Keratinocyte (primary cell): ENCODE measurements at regions not wholly inside any gene's neighbourhood (a gene's known extent, or its start where the extent isn't known, plus 50 kb on each side); places are given as distances from the start of the nearest gene placed in this dataset.

Experiments
- DNase-seq: peaks from one replicate; pipeline ENCODE4 v3.0.0-alpha.2; 2011; ENCODE audit warnings: low read depth, missing footprints, low spot score
- FAIRE-seq: peaks from 2 replicates; lab custom pipeline; 2011; peaks lifted over from hg19 to GRCh38; lab: Jason Lieb, UNC
- H2AFZ ChIP-seq: 2 replicates; pipeline ENCODE4 v1.6.0; 2012; ENCODE audit warnings: low read length, control low read depth, inconsistent platforms; ENCODE audit not compliant: control insufficient read depth
- H3K27ac ChIP-seq: 2 replicates; pipeline ENCODE4 v1.5.1; 2011; ENCODE audit warnings: low read length; ENCODE audit not compliant: control insufficient read depth, insufficient read depth
- H3K27me3 ChIP-seq: 3 replicates; pipeline ENCODE4 v1.6.0; 2011; ENCODE audit warnings: low read length; ENCODE audit not compliant: control insufficient read depth, insufficient read depth; ENCODE audit errors: extremely low read depth
- H3K36me3 ChIP-seq, 2 experiments: 2 replicates in 1 of 2; 3 replicates in 1 of 2; pipeline ENCODE4 v1.5.1; 2011; ENCODE audit warnings: low read length in 2 of 2, mild to moderate bottlenecking in 1 of 2; ENCODE audit not compliant: control insufficient read depth in 2 of 2, insufficient read depth in 2 of 2; ENCODE audit errors: extremely low read depth in 1 of 2
- H3K4me1 ChIP-seq: 3 replicates; pipeline ENCODE4 v1.5.1; 2011; ENCODE audit warnings: low read length; ENCODE audit not compliant: control insufficient read depth, insufficient read depth; ENCODE audit errors: extremely low read depth
- H3K4me2 ChIP-seq: 3 replicates; pipeline ENCODE4 v1.6.0; 2011; ENCODE audit warnings: low read depth, low read length; ENCODE audit not compliant: control insufficient read depth, insufficient read depth; ENCODE audit errors: extremely low read depth
- H3K4me3 ChIP-seq, 3 experiments: fragments of 200-600 bp in 1 of 3; sonication (generic) in 1 of 3; 2 replicates in 2 of 3; 3 replicates in 1 of 3; pipeline ENCODE4 v1.5.1; 2011 to 2016; ENCODE audit warnings: low read length in 3 of 3, mild to moderate bottlenecking in 3 of 3, control low read depth in 2 of 3, inconsistent platforms in 1 of 3, low read depth in 1 of 3, mixed read lengths in 1 of 3, mixed run types in 1 of 3, moderate library complexity in 1 of 3; ENCODE audit not compliant: control insufficient read depth in 2 of 3, insufficient read depth in 2 of 3; ENCODE audit errors: extremely low read depth in 1 of 3
- H3K79me2 ChIP-seq: 2 replicates; pipeline ENCODE4 v1.6.0; 2012; ENCODE audit warnings: low read length; ENCODE audit not compliant: control insufficient read depth, insufficient read depth
- H3K9ac ChIP-seq: 3 replicates; pipeline ENCODE4 v1.6.0; 2011; ENCODE audit warnings: low read length; ENCODE audit not compliant: control insufficient read depth, insufficient read depth; ENCODE audit errors: extremely low read depth
- H3K9me1 ChIP-seq: 3 replicates; pipeline ENCODE4 v1.6.0; 2011; ENCODE audit warnings: low read length; ENCODE audit not compliant: control insufficient read depth, insufficient read depth; ENCODE audit errors: extremely low read depth
- H3K9me3 ChIP-seq: 2 replicates; pipeline ENCODE4 v1.5.1; 2012; ENCODE audit warnings: low read depth, low read length; ENCODE audit not compliant: control insufficient read depth
- H4K20me1 ChIP-seq: 3 replicates; pipeline ENCODE4 v1.6.0; 2011; ENCODE audit warnings: low read length; ENCODE audit not compliant: control insufficient read depth, insufficient read depth; ENCODE audit errors: extremely low read depth
- CTCF ChIP-seq, 3 experiments: IDR thresholded peaks in 1 of 3; conservative IDR thresholded peaks in 1 of 3; optimal IDR thresholded peaks in 1 of 3; 2 replicates in 2 of 3; 3 replicates in 1 of 3; pipeline versions ENCODE3 to v1.5.1; 2011; ENCODE audit warnings: low read length in 3 of 3, mild to moderate bottlenecking in 3 of 3, moderate library complexity in 2 of 3, control low read depth in 1 of 3, inconsistent platforms in 1 of 3; ENCODE audit not compliant: insufficient read depth in 2 of 3; ENCODE audit errors: extremely low read depth in 1 of 3
- EZH2 ChIP-seq: IDR thresholded peaks from one replicate; pipeline ENCODE4 v1.6.1; 2012; ENCODE audit warnings: inconsistent platforms, mild to moderate bottlenecking, low read length, moderate library complexity
- dilution Hi-C: fragments of 300-500 bp; cut with MboI; formaldehyde crosslinking; loops from one replicate; pipeline ENCODE4 v1.7.0; 2020; ENCODE audit warnings: low sequenced_read_pairs; ENCODE audit not compliant: extremely low pct_ligation_motif_present

GRCh38 chr1:57704231-57704630 is 280.4 kb upstream of the DAB1 start:
- Histone ChIP-seq H3K9me3 (no peaks in the 10 kb centered on the region), H3K9me1 (no peaks in the 10 kb centered on the region), H3K79me2 (no peaks in the 10 kb centered on the region), H2AFZ (no peak overlapping the region), H3K9ac (no peak overlapping the region), H3K27ac (no peak overlapping the region), H3K27me3 (no peaks in the 10 kb centered on the region), H3K4me3 (no peak overlapping the region), H3K36me3 (no peaks in the 10 kb centered on the region), H4K20me1 (no peaks in the 10 kb centered on the region), H3K4me2 (no peak overlapping the region), H3K4me1 (no peaks in the 10 kb centered on the region)
- TF ChIP-seq EZH2 (no peak), CTCF (optimal IDR thresholded peaks at IDR 0.05 in 1 of 3, IDR thresholded peaks at IDR 0.05 in 1 of 3, conservative IDR thresholded peaks at IDR 0.05 in 1 of 3; ENCODE audit: extremely low read depth in 1 of 3, insufficient read depth in 2 of 3, low read length in 3 of 3) (no peak)
- no peak for DNase-seq
- dilution Hi-C loops = no loop called here
- no peak for FAIRE-seq

GRCh38 chr1:57696904-57697303 is 273.0 kb upstream of the DAB1 start:
- Histone ChIP-seq H3K4me1 (no peaks in the 10 kb centered on the region), H3K9me3 (no peaks in the 10 kb centered on the region), H3K4me3 (no peak overlapping the region), H2AFZ (no peak overlapping the region), H3K79me2 (no peaks in the 10 kb centered on the region), H3K9me1 (no peaks in the 10 kb centered on the region), H3K4me2 (no peak overlapping the region), H3K27me3 (no peaks in the 10 kb centered on the region), H3K9ac (no peak overlapping the region), H4K20me1 (no peaks in the 10 kb centered on the region), H3K27ac (no peak overlapping the region), H3K36me3 (no peaks in the 10 kb centered on the region)
- dilution Hi-C loops = no loop called here
- DNase-seq (no peak), FAIRE-seq (no peak)
- TF ChIP-seq EZH2 (no peak), CTCF (optimal IDR thresholded peaks at IDR 0.05 in 1 of 3, IDR thresholded peaks at IDR 0.05 in 1 of 3, conservative IDR thresholded peaks at IDR 0.05 in 1 of 3; ENCODE audit: extremely low read depth in 1 of 3, insufficient read depth in 2 of 3, low read length in 3 of 3) (no peak)
